IMR-90 (cell line): ENCODE measurements at regions not wholly inside any gene's neighbourhood (a gene's known extent, or its start where the extent isn't known, plus 50 kb on each side); places are given as distances from the start of the nearest gene placed in this dataset.

Experiments used
- ATAC-seq: fragments of 200-7000 bp; cut with Tn5 transposase; 2 replicates; pipeline ENCODE4 v1.9.1; 2020; ENCODE audit warnings: low read depth, mild to moderate bottlenecking, moderate library complexity
- BruUV-seq: library from RNA; stranded (reverse); fragments of 400-500 nt; replicated peaks from 2 replicates; lab custom pipeline; 2021; lab: Mats Ljungman, UMichigan
- CTCF ChIA-PET: fragments of 300-600 bp; formaldehyde crosslinking; extraction: SDS; loops from one replicate; lab custom pipeline; 2021; ENCODE audit warnings: antibody characterized with exemption; lab: Yijun Ruan, JAX
- POLR2A ChIA-PET: fragments of 300-600 bp; sonication (Branson Sonifier 250); formaldehyde crosslinking; loops from one replicate; lab custom pipeline; 2022; ENCODE audit warnings: antibody characterized with exemption; ENCODE audit not compliant: unreplicated experiment; lab: Charles Lee
- DNase-seq: peaks from one replicate; pipeline ENCODE4 v3.0.0; 2013
- H2AFZ ChIP-seq: replicated peaks from 2 replicates; pipeline ENCODE3; 2013; ENCODE audit warnings: low read length, mild to moderate bottlenecking; ENCODE audit not compliant: poor library complexity
- H2AK5ac ChIP-seq: 2 replicates; pipeline ENCODE4 v1.6.1; 2013; ENCODE audit warnings: low read depth, low read length, inconsistent platforms
- H2AK9ac ChIP-seq: replicated peaks from 2 replicates; pipeline ENCODE3; 2013; ENCODE audit warnings: mild to moderate bottlenecking, low read depth, low read length, moderate library complexity; ENCODE audit not compliant: poor library complexity
- H2BK120ac ChIP-seq: 2 replicates; pipeline ENCODE4 v1.6.1; 2013; ENCODE audit warnings: low read depth, low read length, inconsistent platforms
- H2BK15ac ChIP-seq: 3 replicates; pipeline ENCODE4 v1.6.1; 2013; ENCODE audit warnings: low read depth, low read length, inconsistent platforms
- H2BK20ac ChIP-seq: 2 replicates; pipeline ENCODE4 v1.6.1; 2013; ENCODE audit warnings: low read depth, mild to moderate bottlenecking, inconsistent platforms, low read length, moderate library complexity
- H2BK5ac ChIP-seq: 2 replicates; pipeline ENCODE4 v1.6.1; 2013; ENCODE audit warnings: mild to moderate bottlenecking, low read depth, low read length, inconsistent platforms; ENCODE audit not compliant: poor library complexity, severe bottlenecking
- H3K14ac ChIP-seq: replicated peaks from 2 replicates; pipeline ENCODE4 v1.6.1; 2013; ENCODE audit warnings: low read depth, low read length, inconsistent platforms
- H3K18ac ChIP-seq: 2 replicates; pipeline ENCODE4 v1.6.1; 2013; ENCODE audit warnings: low read depth, low read length, control low read depth
- H3K23ac ChIP-seq: 2 replicates; pipeline ENCODE4 v1.6.1; 2013; ENCODE audit warnings: low read depth, low read length, inconsistent platforms
- H3K27ac ChIP-seq: 2 replicates; pipeline ENCODE4 v1.5.1; 2013; ENCODE audit warnings: mild to moderate bottlenecking, control low read depth, low read length; ENCODE audit not compliant: insufficient read depth
- H3K27me3 ChIP-seq: 2 replicates; pipeline ENCODE4 v1.6.1; 2013; ENCODE audit warnings: low read length; ENCODE audit not compliant: control insufficient read depth, insufficient read depth
- H3K36me3 ChIP-seq: 2 replicates; pipeline ENCODE4 v1.6.1; 2013; ENCODE audit warnings: low read length, mixed read lengths; ENCODE audit not compliant: control insufficient read depth, insufficient read depth
- H3K4ac ChIP-seq: 2 replicates; pipeline ENCODE4 v1.6.1; 2013; ENCODE audit warnings: low read depth, low read length, inconsistent platforms
- H3K4me1 ChIP-seq: 2 replicates; pipeline ENCODE4 v1.6.1; 2013; ENCODE audit warnings: low read length, mixed read lengths; ENCODE audit not compliant: control insufficient read depth, insufficient read depth
- H3K4me2 ChIP-seq: 2 replicates; pipeline ENCODE4 v1.6.1; 2013; ENCODE audit warnings: low read depth, mild to moderate bottlenecking, control low read depth, low read length, moderate library complexity
- H3K4me3 ChIP-seq: 2 replicates; pipeline ENCODE4 v1.5.1; 2013; ENCODE audit warnings: low read depth, mild to moderate bottlenecking, control low read depth, low read length, moderate library complexity; ENCODE audit not compliant: insufficient read depth
- H3K56ac ChIP-seq: 2 replicates; pipeline ENCODE4 v1.6.1; 2013; ENCODE audit warnings: low read length, inconsistent platforms; ENCODE audit not compliant: insufficient read depth; ENCODE audit errors: extremely low read depth
- H3K79me1 ChIP-seq, 2 experiments: 2 replicates each; pipeline ENCODE4 v1.6.1; 2013; ENCODE audit warnings: low read length in 2 of 2, inconsistent platforms in 1 of 2, low read depth in 1 of 2
- H3K9ac ChIP-seq: 2 replicates; pipeline ENCODE4 v1.6.1; 2013; ENCODE audit warnings: low read depth, low read length, control low read depth
- H3K9me1 ChIP-seq: 2 replicates; pipeline ENCODE4 v1.6.1; 2013; ENCODE audit warnings: low read length, inconsistent platforms; ENCODE audit not compliant: insufficient read depth
- H3K9me3 ChIP-seq: 2 replicates; pipeline ENCODE4 v1.6.1; 2013; ENCODE audit warnings: low read length; ENCODE audit not compliant: control insufficient read depth, insufficient read depth
- H4K20me1 ChIP-seq: 2 replicates; pipeline ENCODE4 v1.6.1; 2013; ENCODE audit warnings: low read length, inconsistent platforms; ENCODE audit not compliant: insufficient read depth
- H4K5ac ChIP-seq: 2 replicates; pipeline ENCODE4 v1.6.1; 2013; ENCODE audit warnings: mild to moderate bottlenecking, low read depth, low read length, control low read depth
- H4K8ac ChIP-seq, 2 experiments: 2 replicates each; pipeline ENCODE4 v1.6.1; 2013; ENCODE audit warnings: low read depth in 2 of 2, low read length in 2 of 2, control low read depth in 1 of 2, inconsistent platforms in 1 of 2
- H4K91ac ChIP-seq: 2 replicates; pipeline ENCODE4 v1.6.1; 2013; ENCODE audit warnings: low read depth, low read length, inconsistent platforms; ENCODE audit not compliant: insufficient read depth
- CHD1 ChIP-seq: IDR thresholded peaks from 2 replicates; pipeline ENCODE4 v1.6.1; 2012; ENCODE audit warnings: low read depth, low read length, improper control_type of control experiment
- CTCF ChIP-seq: conservative IDR thresholded peaks from 2 replicates; pipeline ENCODE4 v1.5.1; 2012; ENCODE audit warnings: mild to moderate bottlenecking, low read depth, low read length, improper control_type of control experiment
- ELK1 ChIP-seq: fragments of 150-350 bp; IDR thresholded peaks from 2 replicates; pipeline ENCODE4 v1.6.1; 2016; ENCODE audit warnings: low read depth, mild to moderate bottlenecking, low read length, moderate library complexity, borderline replicate concordance
- MAFK ChIP-seq: IDR thresholded peaks from 2 replicates; pipeline ENCODE4 v1.6.1; 2012; ENCODE audit warnings: low read depth, low read length, improper control_type of control experiment
- RAD21 ChIP-seq: IDR thresholded peaks from 2 replicates; pipeline ENCODE4 v1.6.1; 2012; ENCODE audit warnings: low read length, improper control_type of control experiment
- WGBS, 2 experiments: methylation state at CpG; one replicate each; pipeline versions ENCODE4 v1.1.5 to v1.1.7; 2013; ENCODE audit warnings: missing lambda C conversion rate in 2 of 2; ENCODE audit not compliant: insufficient read length in 1 of 2; ENCODE audit errors: extremely low coverage in 2 of 2; 5-methylcytosine and 5-hydroxymethylcytosine counted together
- dilution Hi-C: fragments of 300-500 bp; cut with HindIII; formaldehyde crosslinking; loops from one replicate; pipeline ENCODE4 v1.14.3; 2018; ENCODE audit warnings: low sequenced_read_pairs; ENCODE audit not compliant: unreplicated experiment
- in situ Hi-C: fragments of 300-500 bp; cut with MboI; formaldehyde crosslinking; loops from 3 replicates; pipeline ENCODE4 v1.14.3; 2019; ENCODE audit warnings: low sequenced_read_pairs, inconsistent platforms, mixed read lengths
- intact Hi-C: fragments of 100-400 bp; cut with micrococcal nuclease; formaldehyde crosslinking; loops from 2 replicates; pipeline ENCODE4 v1.10.0; 2022

GRCh38 chr2:75360945-75361344 is 161.6 kb upstream of the TACR1 start:
- no peak for ATAC-seq
- CTCF ChIA-PET: no interaction called here
- no CpG with 5 or more reads among the region's 1 CpG for WGBS, 2 experiments

More at GRCh38 chr2:75360945-75361344, 161.6 kb upstream of the TACR1 start:
- H4K5ac ChIP-seq: no peak overlapping the region
- no peaks in the 10 kb centered on the region for H3K9me3 ChIP-seq
- BruUV-seq: no TSS peak
- no peaks in the 10 kb centered on the region for H3K36me3 ChIP-seq
- H3K4me2 ChIP-seq: no peak overlapping the region
- no peaks in the 10 kb centered on the region for H3K79me1 ChIP-seq
- no peak overlapping the region for H2BK15ac ChIP-seq
- H3K27me3 ChIP-seq: no peaks in the 10 kb centered on the region; the same call in 1 of the 2 replicates
- no peak overlapping the region for H2BK20ac ChIP-seq
- H2BK5ac ChIP-seq: no peak overlapping the region
- H3K23ac ChIP-seq: no peak overlapping the region
- dilution Hi-C loops (no loop called here), intact Hi-C loops (loop anchor here (5.0 kb wide), 1 partner anchor 56 kb away; no protein-coding TSS in a partner anchor), in situ Hi-C loops (no loop called here)
- H3K18ac ChIP-seq: no peak overlapping the region
- no peak overlapping the region for H3K56ac ChIP-seq
- no peak for DNase-seq
- H4K20me1 ChIP-seq: no peaks in the 10 kb centered on the region
- no peak overlapping the region for H2AFZ ChIP-seq
- POLR2A ChIA-PET: no interaction called here
- no peak overlapping the region for H3K14ac ChIP-seq
- H2AK9ac ChIP-seq: no peak overlapping the region
- H2AK5ac ChIP-seq: no peak overlapping the region
- TF ChIP-seq CHD1 (no peak), ELK1 (no peak), MAFK (0 out of 2 replicates have a peak, but pooled peaks have one; percentile 25), CTCF (no peak), RAD21 (no peak)
- H3K4ac ChIP-seq: no peak overlapping the region
- no peaks in the 10 kb centered on the region for H3K4me1 ChIP-seq
- no peak overlapping the region for H4K8ac ChIP-seq
- no peak overlapping the region for H3K9ac ChIP-seq
- no peak overlapping the region for H2BK120ac ChIP-seq
- H3K27ac ChIP-seq: no peak overlapping the region
- H4K91ac ChIP-seq: no peak overlapping the region
- no peaks in the 10 kb centered on the region for H3K9me1 ChIP-seq
- H3K4me3 ChIP-seq: no peak overlapping the region
